ENCODE measurements at regions not wholly inside any gene's neighbourhood (a gene's known extent, or its start where the extent isn't known, plus 50 kb on each side); places are given as distances from the start of the nearest gene placed in this dataset.

DNA sequence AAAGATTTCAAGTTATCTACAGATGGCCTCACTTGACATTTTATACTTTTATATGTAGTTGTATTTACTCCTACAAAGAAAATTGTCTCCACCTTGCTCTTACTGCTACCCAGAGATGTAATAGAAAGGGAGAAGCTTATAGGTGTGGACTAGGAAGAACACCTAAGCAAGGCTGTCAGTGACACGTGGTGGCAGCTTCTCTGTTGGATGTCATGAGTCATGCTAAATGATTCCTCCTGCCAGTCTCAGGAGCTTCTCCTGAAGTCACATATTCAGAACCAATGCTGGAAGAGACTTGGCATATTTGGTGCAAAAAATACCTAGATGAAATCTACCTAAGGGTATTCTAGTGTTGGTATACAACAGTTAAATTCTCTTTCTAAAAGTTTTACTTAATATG, 184.7 kb downstream of the LRRC3B start:
- WGBS, 3 donors, result 53 to 58% (median 58%) methylated on average over 1 of the region's 1 CpG
- no peak for DNase-seq
- intact Hi-C loops (cut with DNase I), result loop anchor here in 1 of 2 donors (10.0 kb wide), 1 partner anchor 1522 kb away; no protein-coding TSS in a partner anchor
- Histone ChIP-seq H3K4me3 (no peak overlapping the region), H3K36me3 (ENCODE audit: insufficient read depth in 1 of 2, low read depth in 1 of 2) (no peaks in the 10 kb centered on the region), H3K27me3 (ENCODE audit: insufficient read depth in 3 of 3, low read length in 2 of 3) (no peaks in the 10 kb centered on the region), H3K9me3 (peaks cover 4% of the 10 kb centered on the region), H3K4me1 (no peaks in the 10 kb centered on the region), H3K27ac (no peak overlapping the region)
- ATAC-seq, result no peak
- TF ChIP-seq, protein P1, sequence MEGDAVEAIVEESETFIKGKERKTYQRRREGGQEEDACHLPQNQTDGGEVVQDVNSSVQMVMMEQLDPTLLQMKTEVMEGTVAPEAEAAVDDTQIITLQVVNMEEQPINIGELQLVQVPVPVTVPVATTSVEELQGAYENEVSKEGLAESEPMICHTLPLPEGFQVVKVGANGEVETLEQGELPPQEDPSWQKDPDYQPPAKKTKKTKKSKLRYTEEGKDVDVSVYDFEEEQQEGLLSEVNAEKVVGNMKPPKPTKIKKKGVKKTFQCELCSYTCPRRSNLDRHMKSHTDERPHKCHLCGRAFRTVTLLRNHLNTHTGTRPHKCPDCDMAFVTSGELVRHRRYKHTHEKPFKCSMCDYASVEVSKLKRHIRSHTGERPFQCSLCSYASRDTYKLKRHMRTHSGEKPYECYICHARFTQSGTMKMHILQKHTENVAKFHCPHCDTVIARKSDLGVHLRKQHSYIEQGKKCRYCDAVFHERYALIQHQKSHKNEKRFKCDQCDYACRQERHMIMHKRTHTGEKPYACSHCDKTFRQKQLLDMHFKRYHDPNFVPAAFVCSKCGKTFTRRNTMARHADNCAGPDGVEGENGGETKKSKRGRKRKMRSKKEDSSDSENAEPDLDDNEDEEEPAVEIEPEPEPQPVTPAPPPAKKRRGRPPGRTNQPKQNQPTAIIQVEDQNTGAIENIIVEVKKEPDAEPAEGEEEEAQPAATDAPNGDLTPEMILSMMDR (IDR thresholded peaks at IDR 0.05), result no peak

DNA sequence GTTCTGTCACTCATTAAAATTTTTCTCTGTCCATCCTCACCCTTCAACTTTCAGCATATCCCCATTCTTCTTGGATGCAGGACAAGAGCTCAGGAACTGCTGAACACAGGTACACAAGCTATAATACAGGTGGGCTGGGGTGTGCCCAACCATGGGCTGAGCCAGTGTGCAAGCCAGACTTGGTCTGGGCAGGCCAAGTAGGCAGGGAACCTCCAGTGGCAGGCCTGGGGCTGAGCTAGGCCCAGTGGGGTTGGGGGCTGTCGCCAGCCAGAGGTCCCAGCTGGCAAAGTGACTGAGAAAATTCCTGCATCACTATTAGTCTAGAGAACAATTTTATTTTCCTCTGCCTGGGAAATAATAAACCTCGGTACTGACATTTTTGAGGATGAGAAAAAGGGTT, 202.9 kb downstream of the LRRC3B start:
- ATAC-seq (no peak), DNase-seq (no peak)
- H3K27me3 ChIP-seq (ENCODE audit: insufficient read depth in 3 of 3, low read length in 2 of 3), result no peaks in the 10 kb centered on the region
- peaks cover 31% of the 10 kb centered on the region for H3K9me3 ChIP-seq
- 79 to 85% (median 84%) methylated on average over 2 of the region's 2 CpGs for WGBS, 3 donors
- no peak overlapping the region for H3K4me3 ChIP-seq
- intact Hi-C loops (cut with DNase I), result no loop called here
- H3K36me3 ChIP-seq (ENCODE audit: insufficient read depth in 1 of 2, low read depth in 1 of 2), result no peaks in the 10 kb centered on the region
- TF ChIP-seq, protein P1 (IDR thresholded peaks at IDR 0.05), result no peak
- no peaks in the 10 kb centered on the region for H3K4me1 ChIP-seq
- no peak overlapping the region for H3K27ac ChIP-seq

DNA sequence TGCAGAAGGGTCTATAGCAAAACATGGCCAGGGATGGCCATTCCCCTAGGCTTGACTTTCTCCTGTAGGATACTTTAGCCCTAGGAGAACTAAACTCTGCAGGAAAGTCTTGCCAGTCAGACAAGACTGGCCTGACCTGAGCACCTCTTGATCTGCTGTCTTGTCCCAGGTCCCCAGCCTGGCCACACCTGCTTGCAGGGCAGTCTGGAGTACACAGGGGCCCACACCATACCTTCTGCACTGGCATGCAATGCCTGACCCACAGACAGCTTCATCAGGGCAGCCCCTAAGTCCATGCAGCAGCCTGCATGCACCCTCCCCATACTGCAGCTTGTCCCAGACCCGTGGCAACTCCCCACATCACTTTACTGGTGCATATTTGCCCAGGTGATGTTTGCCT, 204.6 kb downstream of the LRRC3B start:
- intact Hi-C loops (cut with DNase I), result no loop called here
- Histone ChIP-seq H3K9me3 (peaks cover 22% of the 10 kb centered on the region), H3K4me1 (no peaks in the 10 kb centered on the region), H3K36me3 (ENCODE audit: insufficient read depth in 1 of 2, low read depth in 1 of 2) (no peaks in the 10 kb centered on the region), H3K27me3 (ENCODE audit: insufficient read depth in 3 of 3, low read length in 2 of 3) (no peaks in the 10 kb centered on the region), H3K4me3 (no peak overlapping the region), H3K27ac (no peak overlapping the region)
- TF ChIP-seq, protein P1 (IDR thresholded peaks at IDR 0.05), result no peak
- 27 to 63% (median 43%) methylated on average over 1 of the region's 1 CpG for WGBS, 3 donors
- DNase-seq (no peak), ATAC-seq (no peak)

GRCh38 chr3:26838026-26838425, 215.5 kb downstream of the LRRC3B start:
- TF ChIP-seq, protein P1 (IDR thresholded peaks at IDR 0.05), result no peak
- Histone ChIP-seq H3K27ac (no peak overlapping the region), H3K36me3 (ENCODE audit: insufficient read depth in 1 of 2, low read depth in 1 of 2) (no peaks in the 10 kb centered on the region), H3K27me3 (ENCODE audit: insufficient read depth in 3 of 3, low read length in 2 of 3) (no peaks in the 10 kb centered on the region), H3K4me3 (no peak overlapping the region), H3K9me3 (no peaks in the 10 kb centered on the region), H3K4me1 (peaks cover 6% of the 10 kb centered on the region)
- ATAC-seq (no peak), DNase-seq (no peak)
- 25 to 42% (median 27%) methylated on average over 4 of the region's 4 CpGs for WGBS, 3 donors
- intact Hi-C loops (cut with DNase I), result no loop called here

DNA sequence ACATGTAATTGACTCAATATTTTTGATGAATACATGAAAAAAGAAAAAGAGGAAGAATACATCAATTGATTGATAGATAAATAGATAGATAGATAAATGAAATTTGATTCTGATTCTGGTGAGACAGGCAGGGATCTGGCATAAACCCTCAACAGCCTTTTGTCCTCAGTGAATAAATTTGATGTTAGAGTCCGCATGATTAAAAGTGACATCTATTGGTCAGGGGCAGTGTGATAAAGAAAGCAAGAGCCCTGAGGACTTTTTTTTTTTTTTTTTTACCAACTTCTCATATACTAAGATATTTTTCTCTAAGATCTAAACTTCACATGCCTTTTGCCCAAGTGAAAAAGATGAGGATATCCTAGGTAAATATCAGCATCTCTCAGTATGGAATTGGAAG, 216.4 kb downstream of the LRRC3B start:
- H3K36me3 ChIP-seq (ENCODE audit: insufficient read depth in 1 of 2, low read depth in 1 of 2), result no peaks in the 10 kb centered on the region
- intact Hi-C loops (cut with DNase I), result no loop called here
- H3K27ac ChIP-seq, result no peak overlapping the region
- 72 to 89% (median 81%) methylated on average over 1 of the region's 1 CpG for WGBS, 3 donors
- H3K4me3 ChIP-seq, result no peak overlapping the region
- ATAC-seq (no peak), DNase-seq (no peak)
- peaks cover 6% of the 10 kb centered on the region for H3K4me1 ChIP-seq
- H3K9me3 ChIP-seq, result no peaks in the 10 kb centered on the region
- H3K27me3 ChIP-seq (ENCODE audit: insufficient read depth in 3 of 3, low read length in 2 of 3), result no peaks in the 10 kb centered on the region
- TF ChIP-seq, protein P1 (IDR thresholded peaks at IDR 0.05), result no peak

All from psoas muscle (tissue), 7 donors.